CD4-positive, alpha-beta T cell treated with Interferon gamma for 1 hour (primary cell): ENCODE measurements at regions not wholly inside any gene's neighbourhood (a gene's known extent, or its start where the extent isn't known, plus 50 kb on each side); places are given as distances from the start of the nearest gene placed in this dataset.
"Not testable (repeated sequence)": the region's sequence is repeated elsewhere in the genome, so short reads cannot be mapped to it uniquely, and the experiment has no call there.

ENCODE experiments used
- DNase-seq: peaks from one replicate; pipeline ENCODE4 v3.0.0-alpha.2; 2020

GRCh38 chr7:87007038-87007437 lies 52.4 kb downstream of the ELAPOR2 start:
- no peak for DNase-seq

- no peak for DNase-seq
Measured at GRCh38 chr7:87004956-87005355, 54.5 kb downstream of the ELAPOR2 start.

- DNase-seq, result no peak
Measured at GRCh38 chr7:87003872-87004798, 55.3 kb downstream of the ELAPOR2 start.

- DNase-seq, result no peak
Measured at GRCh38 chr7:87001214-87001613, 58.2 kb downstream of the ELAPOR2 start.

GRCh38 chr7:87000344-87000743 lies 59.1 kb downstream of the ELAPOR2 start:
- no peak for DNase-seq

- no peak for DNase-seq
Measured at GRCh38 chr7:86999750-87000149, 59.7 kb downstream of the ELAPOR2 start.

- DNase-seq, result no peak
Measured at GRCh38 chr7:86995814-86996213, 63.6 kb downstream of the ELAPOR2 start.

- no peak for DNase-seq
Measured at GRCh38 chr7:86995052-86995725, 64.3 kb downstream of the ELAPOR2 start.

- DNase-seq, result no peak
Measured at GRCh38 chr7:86991771-86992191, 67.7 kb downstream of the ELAPOR2 start.

- DNase-seq, result no peak
Measured at GRCh38 chr7:86991093-86991769, 68.2 kb downstream of the ELAPOR2 start.

- DNase-seq, result no peak
Measured at GRCh38 chr7:86989407-86989806, 70.0 kb downstream of the ELAPOR2 start.

- DNase-seq, result not testable (repeated sequence)
Measured at GRCh38 chr7:86987834-86988233, 71.6 kb downstream of the ELAPOR2 start.

GRCh38 chr7:86987358-86987757 lies 72.1 kb downstream of the ELAPOR2 start:
- not testable (repeated sequence) for DNase-seq

- not testable (repeated sequence) for DNase-seq
Measured at GRCh38 chr7:86985342-86985741, 74.1 kb downstream of the ELAPOR2 start.

- DNase-seq, result not testable (repeated sequence)
Measured at GRCh38 chr7:86983654-86984053, 75.8 kb downstream of the ELAPOR2 start.

- DNase-seq, result not testable (repeated sequence)
Measured at GRCh38 chr7:86981937-86982336, 77.5 kb downstream of the ELAPOR2 start.

- no peak for DNase-seq
Measured at GRCh38 chr7:86981127-86981526, 78.3 kb downstream of the ELAPOR2 start.

GRCh38 chr7:86980223-86980622 lies 79.2 kb downstream of the ELAPOR2 start:
- no peak for DNase-seq

GRCh38 chr7:86978808-86979506 lies 80.5 kb downstream of the ELAPOR2 start:
- no peak for DNase-seq

GRCh38 chr7:86976958-86977357 lies 82.5 kb downstream of the ELAPOR2 start:
- no peak for DNase-seq

GRCh38 chr7:86975914-86976313 lies 83.5 kb downstream of the ELAPOR2 start:
- no peak for DNase-seq

GRCh38 chr7:86975449-86975848 lies 84.0 kb downstream of the ELAPOR2 start:
- DNase-seq, result no peak

GRCh38 chr7:86972072-86972471 lies 87.4 kb downstream of the ELAPOR2 start:
- DNase-seq, result no peak
